GM23248 (cell line): ENCODE measurements at regions not wholly inside any gene's neighbourhood (a gene's known extent, or its start where the extent isn't known, plus 50 kb on each side); places are given as distances from the start of the nearest gene placed in this dataset.

Experiments
- EZH2 ChIP-seq: fragments of 200-600 bp; sonication (generic); IDR thresholded peaks from 2 replicates; pipeline ENCODE4 v1.6.1; 2018; ENCODE audit warnings: antibody characterized with exemption, mild to moderate bottlenecking; ENCODE audit not compliant: insufficient read depth, poor library complexity, severe bottlenecking
- EZH2phosphoT487 ChIP-seq: fragments of 200-600 bp; sonication (generic); IDR thresholded peaks from 2 replicates; pipeline ENCODE4 v1.6.1; 2018; ENCODE audit warnings: antibody characterized with exemption, moderate library complexity, mild to moderate bottlenecking, low read depth; ENCODE audit not compliant: insufficient read depth

DNA sequence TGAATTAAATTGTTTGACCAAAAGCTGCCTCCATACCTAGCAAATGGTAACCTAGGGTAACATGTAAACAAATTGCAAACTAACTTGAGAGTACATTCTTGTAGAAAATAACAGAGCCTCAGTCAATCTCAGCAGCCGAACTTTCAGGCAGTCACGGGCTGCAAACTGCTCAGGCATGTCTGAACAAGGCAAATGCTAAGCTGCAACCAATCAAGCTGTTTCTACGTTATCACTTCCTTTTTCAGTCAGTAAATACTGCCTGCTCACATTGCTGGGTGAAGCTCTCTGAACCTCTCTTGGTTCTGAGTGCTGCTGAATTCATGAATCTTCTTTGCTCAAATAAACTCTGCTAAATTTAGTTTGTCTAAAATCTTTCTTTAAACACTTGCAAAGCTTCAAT, 1212.4 kb downstream of the SORCS1 start:
- TF ChIP-seq EZH2 (no peak), EZH2phosphoT487 (no peak)
